K562 (cell line): ENCODE measurements at regions not wholly inside any gene's neighbourhood (a gene's known extent, or its start where the extent isn't known, plus 50 kb on each side); places are given as distances from the start of the nearest gene placed in this dataset.

Source experiments
- ATAC-seq: fragments of 200-7000 bp; cut with Tn5 transposase; 3 replicates; pipeline ENCODE4 v1.9.1; 2020; ENCODE audit warnings: moderate library complexity
- BruUV-seq: library from RNA; stranded (reverse); fragments of 400-500 nt; replicated peaks from 2 replicates; lab custom pipeline; 2021; lab: Mats Ljungman, UMichigan
- CTCF ChIA-PET: fragments of 300-600 bp; formaldehyde crosslinking; extraction: SDS; loops from one replicate; lab custom pipeline; 2021; ENCODE audit warnings: low intra/inter-chr PET ratio; lab: Yijun Ruan, JAX
- POLR2A ChIA-PET: fragments of 300-600, 350-650 bp; sonication (Branson Sonifier 250); formaldehyde crosslinking; extraction: SDS; loops from one replicate; lab custom pipeline; 2021; ENCODE audit warnings: antibody characterized with exemption, inconsistent platforms; lab: Yijun Ruan, JAX
- DNase-seq, 4 experiments: peaks; one replicate each; pipeline versions ENCODE4 v3.0.0 to v3.0.0-alpha.2; 2011 to 2018; ENCODE audit warnings: low spot score in 3 of 4, mixed read lengths in 3 of 4; ENCODE audit errors: extremely low read depth in 1 of 4
- FAIRE-seq: peaks from 2 replicates; lab custom pipeline; 2011; peaks lifted over from hg19 to GRCh38; lab: Jason Lieb, UNC
- H2AFZ ChIP-seq: 2 replicates; pipeline ENCODE4 v1.6.0; 2011; ENCODE audit warnings: low read depth, low read length, control low read depth, inconsistent platforms
- H3K27ac ChIP-seq: fragments of 200-600 bp; 3 replicates; pipeline ENCODE4 v1.8.0; 2011; ENCODE audit warnings: low read depth, mild to moderate bottlenecking, control low read depth, inconsistent platforms, low read length, moderate library complexity, mixed read lengths; ENCODE audit errors: extremely low read depth
- H3K27me3 ChIP-seq, 2 experiments: fragments of 300-600 bp in 1 of 2; 2 replicates in 1 of 2; 3 replicates in 1 of 2; pipeline versions ENCODE4 v1.6.0 to v1.8.0; 2011; ENCODE audit warnings: inconsistent platforms in 2 of 2, low read length in 2 of 2, mild to moderate bottlenecking in 1 of 2, mixed read lengths in 1 of 2, moderate library complexity in 1 of 2; ENCODE audit not compliant: control insufficient read depth in 2 of 2, insufficient read depth in 2 of 2
- H3K36me3 ChIP-seq: fragments of 300-600 bp; 3 replicates; pipeline ENCODE4 v1.8.0; 2011; ENCODE audit warnings: mild to moderate bottlenecking, low read length, inconsistent platforms; ENCODE audit not compliant: control insufficient read depth, insufficient read depth
- H3K4me1 ChIP-seq, 2 experiments: fragments of 200-600 bp in 1 of 2; replicated peaks in 1 of 2; 2 replicates in 1 of 2; 3 replicates in 1 of 2; pipeline versions ENCODE4 v1.5.1 to v1.8.0; 2011; ENCODE audit warnings: inconsistent platforms in 2 of 2, low read length in 2 of 2, mild to moderate bottlenecking in 1 of 2, mixed read lengths in 1 of 2, moderate library complexity in 1 of 2; ENCODE audit not compliant: control insufficient read depth in 2 of 2, insufficient read depth in 2 of 2
- H3K4me2 ChIP-seq: 2 replicates; pipeline ENCODE4 v1.6.1; 2011; ENCODE audit warnings: low read length, control low read depth, inconsistent platforms, mixed read lengths; ENCODE audit not compliant: insufficient read depth
- H3K4me3 ChIP-seq: fragments of 200-600 bp; sonication (generic), shearing (Covaris generic); 2 replicates; pipeline ENCODE4 v1.5.1; 2016; ENCODE audit warnings: control low read depth, inconsistent platforms
- H3K79me2 ChIP-seq: fragments of 200-600 bp; 3 replicates; pipeline ENCODE4 v1.8.0; 2011; ENCODE audit warnings: low read length, inconsistent platforms; ENCODE audit not compliant: control insufficient read depth, insufficient read depth
- H3K9ac ChIP-seq, 2 experiments: 2 replicates each; pipeline versions ENCODE4 v1.6.0 to v1.6.1; 2011; ENCODE audit warnings: low read depth in 2 of 2, low read length in 2 of 2, control low read depth in 1 of 2, inconsistent platforms in 1 of 2, mild to moderate bottlenecking in 1 of 2, mixed read lengths in 1 of 2; ENCODE audit not compliant: insufficient read depth in 1 of 2
- H3K9me1 ChIP-seq: one replicate; pipeline ENCODE4 v1.6.0; 2011; ENCODE audit warnings: inconsistent platforms, mild to moderate bottlenecking, low read length, moderate library complexity; ENCODE audit not compliant: control insufficient read depth, insufficient read depth
- H3K9me3 ChIP-seq: replicated peaks from 2 replicates; pipeline ENCODE4 v1.5.1; 2011; ENCODE audit warnings: low read depth, low read length, inconsistent platforms; ENCODE audit not compliant: control insufficient read depth, insufficient read depth
- H4K20me1 ChIP-seq: replicated peaks from 2 replicates; pipeline ENCODE4 v1.6.1; 2011; ENCODE audit warnings: low read length, inconsistent platforms, mixed read lengths; ENCODE audit not compliant: control insufficient read depth, insufficient read depth
- BCL6 ChIP-seq: fragments of 250-450 bp; sonication (Bioruptor Pico); IDR thresholded peaks from 2 replicates; pipeline ENCODE4 v1.4.0; 2020
- BHLHE40 ChIP-seq: IDR thresholded peaks from 2 replicates; pipeline ENCODE4 v1.6.1; 2011; ENCODE audit warnings: low read length, improper control_type of control experiment
- CBX3 ChIP-seq, 2 experiments: IDR thresholded peaks; 1 replicate in 1 of 2; 2 replicates in 1 of 2; pipeline ENCODE4 v1.6.1; 2012; ENCODE audit warnings: inconsistent platforms in 2 of 2, low read length in 2 of 2, borderline replicate concordance in 1 of 2, control low read depth in 1 of 2
- CEBPB ChIP-seq: fragments of 450-650 bp; IDR thresholded peaks from 2 replicates; pipeline ENCODE4 v1.6.1; 2016; ENCODE audit warnings: missing genetic modification characterization, missing compliant biosample characterization
- ELF1 ChIP-seq: fragments of 200-800 bp; sonication (Bioruptor generic); IDR thresholded peaks from 2 replicates; pipeline ENCODE4 v1.6.1; 2016; ENCODE audit warnings: missing genetic modification characterization, missing compliant biosample characterization
- HNRNPL ChIP-seq: fragments of 200-400 bp; formaldehyde crosslinking; IDR thresholded peaks from 2 replicates; pipeline ENCODE4 v1.6.1; 2017; ENCODE audit warnings: low read depth, mild to moderate bottlenecking, low read length
- KLF13 ChIP-seq: fragments of 450-650 bp; IDR thresholded peaks from 2 replicates; pipeline ENCODE4 v1.6.1; 2016; ENCODE audit warnings: missing genetic modification characterization, low read depth, mild to moderate bottlenecking, missing compliant biosample characterization, moderate library complexity, borderline replicate concordance
- SIN3A ChIP-seq, 2 experiments: fragments of 150-350 bp in 1 of 2; IDR thresholded peaks; 2 replicates each; pipeline ENCODE4 v1.6.1; 2011 to 2016; ENCODE audit warnings: borderline replicate concordance in 2 of 2, low read depth in 2 of 2, low read length in 2 of 2, mild to moderate bottlenecking in 2 of 2, moderate library complexity in 2 of 2; ENCODE audit not compliant: control insufficient read depth in 1 of 2
- TBL1XR1 ChIP-seq, 2 experiments: IDR thresholded peaks; 2 replicates each; pipeline ENCODE4 v1.6.1; 2012; ENCODE audit warnings: improper control_type of control experiment in 2 of 2, low read length in 2 of 2, mild to moderate bottlenecking in 1 of 2
- TEAD2 ChIP-seq: fragments of 450-650 bp; IDR thresholded peaks from 2 replicates; pipeline ENCODE4 v1.6.1; 2016; ENCODE audit warnings: missing genetic modification characterization, control low read depth, missing compliant biosample characterization
- ZBTB17 ChIP-seq: fragments of 450-650 bp; formaldehyde crosslinking; IDR thresholded peaks from 2 replicates; pipeline ENCODE4 v1.4.0; 2020; ENCODE audit warnings: mild to moderate bottlenecking
- ZNF134 ChIP-seq: fragments of 250-450 bp; sonication (Bioruptor Pico); conservative IDR thresholded peaks from 2 replicates; pipeline ENCODE4 v1.4.0; 2020
- ZNF766 ChIP-seq: fragments of 200-800 bp; sonication (Bioruptor generic); conservative IDR thresholded peaks from 2 replicates; pipeline ENCODE4 v1.6.1; 2016; ENCODE audit warnings: missing genetic modification characterization, missing compliant biosample characterization
- WGBS: fragments of 100-300 bp; shearing (Covaris generic); methylation state at CpG from one replicate; pipeline ENCODE4 v1.1.6; 2016; ENCODE audit warnings: low coverage, mixed read lengths; ENCODE audit not compliant: insufficient coverage; ENCODE audit errors: missing lambda C conversion rate; 5-methylcytosine and 5-hydroxymethylcytosine counted together
- in situ Hi-C: fragments of 300-500 bp; cut with MboI; formaldehyde crosslinking; loops from 4 replicates; pipeline ENCODE4 v1.15.0; 2018; ENCODE audit warnings: inconsistent platforms, mixed read lengths
- intact Hi-C: fragments of 100-400 bp; cut with micrococcal nuclease; formaldehyde crosslinking; loops from 2 replicates; pipeline ENCODE4 v1.14.2; 2022
- TF ChIP-seq, protein P1 (sequence below): sonication (generic); formaldehyde crosslinking; IDR thresholded peaks from 2 replicates; pipeline ENCODE4 v1.8.1; 2022; ENCODE audit warnings: missing genetic modification reagents

- 13% methylated on average over 17 of the region's 20 CpGs for WGBS
- Histone ChIP-seq H3K4me3 (no peak overlapping the region), H4K20me1 (no peaks in the 10 kb centered on the region), H3K27ac (no peak overlapping the region), H3K4me1 (peaks cover 0 to 5% of the 10 kb centered on the region in 2 experiments; a peak in 2 of 5 replicates), H2AFZ (no peak overlapping the region), H3K9ac (no peak overlapping the region), H3K79me2 (no peaks in the 10 kb centered on the region), H3K4me2 (no peak overlapping the region), H3K36me3 (no peaks in the 10 kb centered on the region), H3K9me3 (no peaks in the 10 kb centered on the region), H3K27me3 (peaks cover 21 to 45% of the 10 kb centered on the region in 2 experiments), H3K9me1 (no peaks in the 10 kb centered on the region)
- FAIRE-seq (no peak), ATAC-seq (no peak), DNase-seq (no peak)
- BruUV-seq, result no TSS peak
- ChIA-PET CTCF (no interaction called here), POLR2A (no interaction called here)
- in situ Hi-C loops (no loop called here), intact Hi-C loops (no loop called here)
- TF ChIP-seq TEAD2 (tag), result no peak
Measured at GRCh38 chrX:119999087-119999634, 55.6 kb upstream of the NKAP start.

- peaks cover 0 to 5% of the 10 kb centered on the region in 2 experiments; a peak in 2 of 5 replicates for H3K4me1 ChIP-seq
- H3K9ac ChIP-seq, result no peak overlapping the region
- no peak overlapping the region for H3K4me2 ChIP-seq
- no peak for DNase-seq
- no TSS peak for BruUV-seq
- intact Hi-C loops, result no loop called here
- no peaks in the 10 kb centered on the region for H3K9me3 ChIP-seq
- no peaks in the 10 kb centered on the region for H3K79me2 ChIP-seq
- POLR2A ChIA-PET, result interaction anchor here (0.7 to 1.0 kb wide), 2 partner anchors 14 to 247 kb away, joined by 3 read pairs; no protein-coding TSS in a partner anchor
- H3K27ac ChIP-seq, result no peak overlapping the region
- in situ Hi-C loops, result no loop called here
- no peak for FAIRE-seq
- H3K4me3 ChIP-seq, result no peak overlapping the region
- no peak overlapping the region for H2AFZ ChIP-seq
- H4K20me1 ChIP-seq, result no peaks in the 10 kb centered on the region
- no peak for TF ChIP-seq CBX3 (IDR thresholded peaks at IDR 0.05; ENCODE audit: borderline replicate concordance in 1 of 2, low read length in 2 of 2)
- no peak for TF ChIP-seq ZNF766
- TF ChIP-seq BHLHE40, result no peak
- no peak for TF ChIP-seq ELF1 (tag)
- no peak for TF ChIP-seq KLF13 (tag)
- TF ChIP-seq, protein P1, sequence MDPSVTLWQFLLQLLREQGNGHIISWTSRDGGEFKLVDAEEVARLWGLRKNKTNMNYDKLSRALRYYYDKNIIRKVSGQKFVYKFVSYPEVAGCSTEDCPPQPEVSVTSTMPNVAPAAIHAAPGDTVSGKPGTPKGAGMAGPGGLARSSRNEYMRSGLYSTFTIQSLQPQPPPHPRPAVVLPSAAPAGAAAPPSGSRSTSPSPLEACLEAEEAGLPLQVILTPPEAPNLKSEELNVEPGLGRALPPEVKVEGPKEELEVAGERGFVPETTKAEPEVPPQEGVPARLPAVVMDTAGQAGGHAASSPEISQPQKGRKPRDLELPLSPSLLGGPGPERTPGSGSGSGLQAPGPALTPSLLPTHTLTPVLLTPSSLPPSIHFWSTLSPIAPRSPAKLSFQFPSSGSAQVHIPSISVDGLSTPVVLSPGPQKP (CRISPR knock-in tag), result no peak
- TF ChIP-seq CEBPB (tag), result no peak
- TF ChIP-seq TBL1XR1 (IDR thresholded peaks at IDR 0.05; ENCODE audit: low read length in 2 of 2), result no peak
- TF ChIP-seq SIN3A (IDR thresholded peaks at IDR 0.05; ENCODE audit: borderline replicate concordance in 2 of 2, control insufficient read depth in 1 of 2, low read depth in 2 of 2, low read length in 2 of 2), result no peak
- no peak for TF ChIP-seq ZNF134
- no peak for TF ChIP-seq BCL6 (CRISPR knock-in tag)
- no peak for TF ChIP-seq HNRNPL
- no peak for TF ChIP-seq ZBTB17
- TF ChIP-seq, all 486 proteins: peak for 0
- peaks cover 25 to 51% of the 10 kb centered on the region in 2 experiments for H3K27me3 ChIP-seq
- H3K36me3 ChIP-seq, result no peaks in the 10 kb centered on the region
- WGBS, result 0% methylated on average over 4 of the region's 4 CpGs
- CTCF ChIA-PET, result no interaction called here
- H3K9me1 ChIP-seq, result no peaks in the 10 kb centered on the region
- no peak for ATAC-seq
Measured at GRCh38 chrX:119997570-119997969, 54.0 kb upstream of the NKAP start.
